Activated CD8-positive, alpha-beta memory T cell treated with anti-CD3 and anti-CD28 coated beads for 36 hours (primary cell): ENCODE measurements at regions not wholly inside any gene's neighbourhood (a gene's known extent, or its start where the extent isn't known, plus 50 kb on each side); places are given as distances from the start of the nearest gene placed in this dataset.
"Not testable (repeated sequence)": the region's sequence is repeated elsewhere in the genome, so short reads cannot be mapped to it uniquely, and the experiment has no call there.

ENCODE experiments used
- CTCF ChIA-PET: fragments of 350-600 bp; sonication (Branson Sonifier 250); formaldehyde crosslinking; loops from one replicate; lab custom pipeline; 2021; ENCODE audit warnings: antibody characterized with exemption; lab: Charles Lee
- POLR2A ChIA-PET: fragments of 350-600 bp; sonication (Branson Sonifier 250); formaldehyde crosslinking; loops from one replicate; lab custom pipeline; 2021; ENCODE audit warnings: antibody characterized with exemption; lab: Charles Lee

DNA sequence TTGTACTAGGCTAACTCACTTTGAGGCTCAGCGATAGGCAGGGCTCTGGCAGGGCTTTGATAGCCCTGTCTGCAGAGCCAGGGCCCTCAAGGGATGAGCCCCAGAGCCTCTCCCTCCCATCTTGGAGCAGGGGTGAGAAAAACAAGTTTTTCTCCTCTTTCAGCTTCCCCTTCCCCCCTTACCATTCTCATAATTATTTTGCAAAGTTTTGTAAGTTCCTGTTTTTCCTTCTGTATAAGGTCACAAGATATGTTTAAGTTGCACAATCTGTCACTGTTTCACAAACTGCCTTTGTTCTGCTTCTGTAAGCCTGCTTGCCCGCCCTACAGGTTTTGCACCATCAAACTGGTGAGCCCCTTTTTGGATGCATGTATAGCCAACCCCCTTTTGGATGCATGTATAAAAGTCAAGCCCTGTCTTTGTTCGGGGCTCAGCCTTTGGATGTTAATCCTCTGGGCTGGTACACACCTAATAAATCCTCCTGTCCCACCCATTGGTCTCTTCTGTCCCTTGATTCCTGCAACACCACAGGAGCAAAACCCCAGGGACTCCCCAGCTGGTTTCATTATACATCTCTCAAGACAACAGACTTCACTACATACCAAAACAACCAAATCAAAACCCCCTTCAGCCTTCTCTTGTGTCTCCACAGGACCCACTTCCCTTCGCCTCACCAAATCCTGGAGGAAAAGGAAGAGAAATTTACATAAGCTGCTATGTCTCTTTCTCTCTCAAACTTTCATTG is 52.5 kb upstream of the RESF1 start:
- POLR2A ChIA-PET: no interaction called here
- CTCF ChIA-PET: no interaction called here

DNA sequence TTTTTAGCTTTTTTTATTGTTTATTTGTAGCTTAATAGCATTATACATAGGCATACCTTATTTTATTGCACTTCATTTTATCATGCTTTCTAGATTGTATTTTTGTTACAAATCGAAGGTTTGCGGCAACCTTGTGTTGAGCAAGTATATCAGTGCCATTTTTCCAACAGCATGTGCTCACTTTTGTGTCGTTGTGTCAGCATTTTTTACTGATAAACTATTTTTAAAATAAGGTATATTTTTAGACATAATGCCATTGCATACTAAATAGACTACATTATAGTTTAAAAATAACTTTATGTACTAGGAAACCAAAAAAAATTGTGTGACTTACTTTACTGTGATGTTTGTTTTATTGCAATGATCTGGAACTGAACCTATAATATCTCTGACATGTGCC is 56.2 kb upstream of the RESF1 start:
- CTCF ChIA-PET: no interaction called here
- POLR2A ChIA-PET: no interaction called here

DNA sequence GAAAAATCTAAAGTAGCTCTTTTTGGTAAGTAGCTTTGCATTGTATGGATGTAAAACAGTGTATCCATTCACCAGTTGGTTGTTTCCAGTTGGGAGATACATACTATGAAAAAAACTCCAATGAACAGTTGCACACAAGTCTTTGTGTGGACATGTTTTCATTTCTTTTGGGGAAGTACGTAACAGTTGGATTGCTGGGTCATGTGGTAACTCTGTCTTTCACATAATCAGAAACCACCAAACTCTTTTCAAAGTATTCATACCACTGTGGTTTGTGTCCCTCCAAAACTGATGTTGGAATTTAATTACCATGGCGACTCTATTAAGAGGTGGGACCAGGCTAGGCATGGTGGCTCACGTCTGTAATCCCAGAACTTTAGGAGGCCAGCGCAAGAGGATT is 58.9 kb upstream of the RESF1 start:
- ChIA-PET POLR2A (no interaction called here), CTCF (no interaction called here)

DNA sequence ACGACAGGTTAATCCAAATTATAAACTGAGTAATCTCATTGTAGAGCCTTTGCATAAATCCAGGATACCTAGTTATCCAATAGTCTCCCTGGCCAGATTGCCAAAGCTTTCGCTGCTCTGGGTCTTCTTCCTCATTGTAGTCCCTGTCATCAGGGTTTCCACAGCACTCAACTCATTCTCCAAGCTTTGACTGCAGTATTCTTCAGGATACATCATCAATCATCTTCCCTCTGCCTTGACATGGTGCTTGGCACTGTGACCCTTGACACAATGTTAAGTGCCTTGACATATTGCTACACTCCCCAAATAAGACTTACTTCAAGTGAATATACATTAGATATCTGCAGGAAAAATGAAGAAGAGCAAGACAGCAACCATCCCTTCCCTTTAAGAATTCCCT is 60.1 kb upstream of the RESF1 start:
- ChIA-PET POLR2A (no interaction called here), CTCF (no interaction called here)

DNA sequence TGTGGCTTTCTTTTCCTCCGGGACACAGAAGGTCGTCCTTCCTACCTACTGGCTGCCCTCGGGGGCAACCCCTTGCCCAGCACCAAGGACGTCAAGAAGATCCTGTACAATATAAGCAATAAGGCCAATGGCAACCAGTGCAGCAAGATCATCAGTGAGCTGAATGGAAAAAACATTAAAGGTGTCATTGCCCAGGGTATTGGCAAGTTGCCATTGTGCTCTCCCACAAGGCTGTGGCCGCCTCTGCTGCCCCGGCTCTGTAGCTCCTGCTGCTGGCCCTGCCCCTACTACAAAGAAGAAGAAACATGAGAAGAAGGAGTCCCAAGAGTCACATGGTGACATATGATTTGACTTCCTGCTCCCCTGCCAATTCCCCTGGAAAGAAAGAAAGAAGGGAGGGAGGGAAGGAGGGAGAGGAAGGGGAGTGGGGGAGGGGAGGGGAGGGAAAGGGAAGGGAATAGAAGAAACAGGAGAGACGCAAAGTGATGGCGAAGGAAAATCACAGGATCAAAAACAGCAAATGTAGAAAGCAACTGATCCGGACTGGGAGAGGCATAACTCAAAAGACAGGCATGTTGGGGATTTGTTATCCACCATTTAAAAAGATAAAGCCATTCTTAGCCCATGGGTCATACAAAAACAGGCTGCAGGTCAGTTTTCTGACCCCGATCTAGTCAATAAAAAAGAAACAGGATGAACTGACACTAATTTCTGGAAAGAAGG is 61.3 kb upstream of the RESF1 start:
- CTCF ChIA-PET: no interaction called here
- POLR2A ChIA-PET: no interaction called here

DNA sequence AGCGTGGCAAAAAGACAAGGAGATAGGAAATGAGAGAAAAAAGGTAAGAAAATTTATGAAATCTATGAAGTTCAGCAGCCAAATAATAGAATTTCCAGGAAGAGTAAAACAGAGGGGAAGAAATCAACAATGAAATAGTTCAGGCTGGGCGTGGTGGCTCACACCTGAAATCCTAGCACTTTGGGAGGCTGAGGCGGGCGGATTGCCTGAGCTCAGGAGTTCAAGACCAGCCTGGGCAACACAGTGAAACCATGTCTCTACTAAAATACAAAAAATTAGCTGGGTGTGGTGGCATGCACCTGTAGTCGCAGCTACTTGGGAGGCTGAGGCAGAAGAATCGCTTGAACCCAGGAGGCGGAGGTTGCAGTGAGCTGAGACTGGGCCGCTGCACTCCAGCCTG is 62.1 kb upstream of the RESF1 start:
- CTCF ChIA-PET: not testable (repeated sequence)
- POLR2A ChIA-PET: interaction anchor here (0.7 to 1.8 kb wide), 4 partner anchors 21 to 93 kb away, joined by 3 to 11 read pairs (median 6); no protein-coding TSS in a partner anchor

DNA sequence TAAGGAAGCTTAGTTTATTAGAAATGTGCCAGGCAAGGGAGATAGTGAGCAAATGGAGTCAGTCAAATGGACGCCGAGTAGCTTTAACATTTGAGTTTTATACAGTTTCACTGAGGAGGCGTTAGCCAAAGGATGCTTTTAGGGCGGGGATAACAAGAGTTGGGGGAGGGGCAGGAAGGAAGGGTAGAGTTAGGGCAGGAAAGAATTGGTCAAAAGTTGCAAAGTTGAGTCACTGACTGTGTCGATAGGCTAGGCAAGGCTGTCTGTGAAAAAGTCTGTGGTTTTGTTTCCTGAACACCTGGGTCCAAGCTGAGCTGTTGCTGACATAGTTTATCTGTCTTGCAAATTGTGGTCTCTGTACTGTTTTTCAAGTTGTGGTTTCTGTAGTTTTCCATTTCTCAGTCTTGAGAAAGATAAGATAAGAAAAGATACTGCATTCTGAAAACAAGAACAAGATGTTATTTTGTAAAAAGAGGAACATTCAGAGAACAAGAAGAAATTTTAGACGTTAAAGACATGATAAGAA is 62.6 kb upstream of the RESF1 start:
- POLR2A ChIA-PET: interaction anchor here (0.7 to 1.8 kb wide), 4 partner anchors 21 to 92 kb away, joined by 3 to 11 read pairs (median 6); no protein-coding TSS in a partner anchor
- CTCF ChIA-PET: interaction anchor here (0.7 to 1.2 kb wide), 3 partner anchors 21 to 93 kb away, joined by 3 read pairs; no protein-coding TSS in a partner anchor

DNA sequence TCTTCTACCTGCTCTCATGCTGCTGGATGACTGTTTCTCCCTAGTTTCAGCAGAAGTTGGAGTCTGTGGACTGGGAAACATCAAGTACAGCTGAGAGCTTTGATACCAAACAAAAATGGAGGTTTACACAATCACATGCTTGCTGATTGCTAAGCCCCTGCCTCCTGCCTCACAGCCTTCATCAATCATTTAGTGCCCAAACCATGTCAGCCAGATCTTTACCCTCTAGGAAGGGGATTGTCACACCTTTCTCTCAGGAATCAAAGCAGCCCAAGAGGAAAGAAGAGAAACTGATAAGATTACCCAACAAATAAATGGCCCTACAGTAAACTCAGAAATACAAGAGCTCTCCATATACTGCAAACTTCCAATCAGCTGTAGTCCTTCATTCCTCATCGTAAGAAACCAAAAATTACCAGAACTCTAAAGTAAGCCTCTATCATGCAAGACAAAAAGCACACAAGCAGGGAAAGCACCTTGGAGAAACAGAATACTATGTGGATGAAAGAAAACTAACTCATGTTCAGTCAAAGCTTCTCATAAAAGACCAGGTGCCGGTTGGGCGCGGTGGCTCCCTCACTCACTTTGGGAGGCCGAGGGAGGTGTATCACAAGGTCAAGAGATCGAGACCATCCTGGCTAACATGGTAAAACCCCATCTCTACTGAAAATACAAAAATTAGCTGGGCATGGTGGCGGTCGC is 63.6 kb upstream of the RESF1 start:
- ChIA-PET POLR2A (interaction anchor here (1.1 to 1.8 kb wide), 3 partner anchors 21 to 91 kb away, joined by 3 to 11 read pairs (median 5); no protein-coding TSS in a partner anchor), CTCF (interaction anchor here (0.7 to 1.2 kb wide), 3 partner anchors 20 to 92 kb away, joined by 3 read pairs; no protein-coding TSS in a partner anchor)

DNA sequence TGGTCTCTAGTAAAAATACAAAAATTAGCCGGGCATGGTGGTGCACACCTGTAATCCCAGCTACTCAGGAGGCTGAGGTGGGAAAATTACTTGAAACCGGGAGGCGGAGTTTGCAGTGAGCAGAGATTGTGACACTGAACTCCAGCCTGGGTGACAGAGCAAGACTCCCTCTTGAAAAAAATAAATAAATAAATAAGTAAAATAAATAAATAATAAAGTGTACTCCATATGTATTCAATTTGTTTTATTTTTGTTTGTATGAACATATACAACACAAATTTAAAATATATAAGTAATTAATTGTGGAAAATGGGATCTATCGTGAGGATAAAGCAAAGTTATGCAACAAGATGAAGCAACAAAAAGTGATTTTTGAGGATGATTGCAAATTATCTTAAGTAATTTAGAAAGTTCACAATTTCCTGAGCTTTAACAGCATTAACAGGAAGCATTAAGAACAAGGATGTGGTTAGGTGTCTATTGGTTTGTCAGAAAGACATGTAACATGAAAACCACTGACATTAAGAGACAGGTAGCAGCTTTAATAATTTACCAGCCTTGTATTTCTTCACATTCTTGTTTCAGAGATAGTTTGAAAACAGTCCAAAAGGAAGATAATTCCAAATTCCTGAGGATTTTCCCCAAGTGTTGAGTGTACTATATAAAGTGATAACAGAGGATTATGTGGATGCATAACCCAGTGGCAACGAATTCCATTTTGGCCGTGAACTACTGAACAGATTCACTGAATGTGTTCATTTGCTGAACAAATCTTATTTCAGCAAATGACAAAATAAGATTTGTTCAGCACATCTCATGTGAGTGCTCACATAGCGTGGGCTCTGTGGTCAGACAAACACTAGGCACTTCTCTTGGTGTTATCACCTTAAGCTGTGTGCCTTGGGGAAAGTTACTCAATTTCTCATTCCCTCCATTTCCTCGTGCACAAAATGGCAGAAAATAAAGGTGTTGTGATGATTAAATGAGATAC is 68.6 kb upstream of the RESF1 start:
- ChIA-PET POLR2A (interaction anchor here (0.8 kb wide), 1 partner anchor 69 kb away, joined by 3 read pairs; no protein-coding TSS in a partner anchor), CTCF (interaction anchor here (0.7 kb wide), 1 partner anchor 92 kb away, joined by 4 read pairs; no protein-coding TSS in a partner anchor)

DNA sequence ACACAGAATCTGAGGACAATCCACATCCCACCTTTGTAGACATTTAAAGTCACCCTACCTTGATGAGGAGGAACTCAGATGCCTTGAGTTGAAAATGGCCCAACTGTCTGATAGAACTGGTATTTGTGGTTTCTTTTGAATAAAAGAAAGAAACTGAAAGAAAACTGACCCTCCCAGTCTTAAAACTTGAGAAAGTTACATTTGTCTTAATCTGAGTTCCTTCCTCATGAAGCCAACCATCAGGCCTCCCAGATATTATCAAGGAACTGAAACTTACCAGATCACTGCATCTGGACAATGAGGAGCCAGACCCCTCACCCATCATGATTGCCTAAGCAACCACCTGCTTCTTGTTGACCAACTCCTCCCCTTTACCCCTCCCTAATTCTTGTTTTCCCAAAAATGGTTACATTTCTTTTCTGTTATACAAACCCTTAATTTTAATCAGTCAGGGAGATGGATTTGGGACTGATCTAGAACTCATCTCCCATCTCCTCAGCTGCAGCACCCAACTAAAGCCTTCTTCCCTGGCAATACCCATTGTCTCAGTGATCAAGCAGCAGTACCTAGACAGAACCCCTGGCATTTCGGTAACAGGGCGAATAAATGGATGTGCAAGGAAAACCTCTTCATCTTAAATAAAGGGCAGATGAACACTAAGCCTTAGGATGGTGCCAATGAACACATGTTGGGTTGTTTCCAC is 72.0 kb upstream of the RESF1 start:
- ChIA-PET CTCF (no interaction called here), POLR2A (no interaction called here)

DNA sequence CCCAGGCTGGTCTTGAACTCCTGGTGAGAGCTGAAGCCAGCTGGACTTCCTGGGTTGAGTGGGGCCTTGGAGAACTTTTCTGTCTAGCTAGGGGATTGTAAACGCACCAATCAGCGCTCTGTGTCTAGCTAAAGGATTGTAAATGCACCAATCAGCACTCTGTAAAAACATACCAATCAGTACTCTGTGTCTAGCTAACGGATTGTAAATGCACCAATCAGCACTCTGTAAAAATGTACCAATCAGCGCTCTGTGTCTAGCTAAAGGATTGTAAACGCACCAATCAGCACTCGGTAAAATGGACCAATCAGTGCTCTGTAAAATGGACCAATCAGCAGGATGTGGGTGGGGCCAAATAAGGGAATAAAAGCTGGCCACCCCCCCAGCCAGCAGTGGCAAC is 76.5 kb upstream of the RESF1 start:
- POLR2A ChIA-PET, CTCF ChIA-PET: not testable (repeated sequence)

DNA sequence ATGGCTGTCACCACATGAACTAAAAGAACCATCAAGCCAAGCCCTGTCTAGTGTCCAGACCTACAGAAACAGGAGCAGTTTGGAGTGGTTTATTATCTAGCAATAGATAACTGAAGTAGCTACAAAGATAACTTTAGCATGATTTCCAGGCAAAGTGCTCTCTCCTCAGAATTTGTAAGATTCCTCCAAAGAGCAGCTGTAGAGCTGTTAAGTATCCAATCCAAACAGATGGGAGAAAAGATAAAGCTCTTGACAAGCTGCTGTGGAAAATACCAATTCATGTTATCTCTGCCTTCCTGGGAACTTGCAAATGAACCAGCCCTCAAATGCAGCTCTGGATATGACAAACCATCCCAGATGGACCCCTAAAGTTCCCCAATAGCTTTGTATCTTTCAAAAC is 78.9 kb upstream of the RESF1 start:
- POLR2A ChIA-PET: no interaction called here
- CTCF ChIA-PET: no interaction called here

DNA sequence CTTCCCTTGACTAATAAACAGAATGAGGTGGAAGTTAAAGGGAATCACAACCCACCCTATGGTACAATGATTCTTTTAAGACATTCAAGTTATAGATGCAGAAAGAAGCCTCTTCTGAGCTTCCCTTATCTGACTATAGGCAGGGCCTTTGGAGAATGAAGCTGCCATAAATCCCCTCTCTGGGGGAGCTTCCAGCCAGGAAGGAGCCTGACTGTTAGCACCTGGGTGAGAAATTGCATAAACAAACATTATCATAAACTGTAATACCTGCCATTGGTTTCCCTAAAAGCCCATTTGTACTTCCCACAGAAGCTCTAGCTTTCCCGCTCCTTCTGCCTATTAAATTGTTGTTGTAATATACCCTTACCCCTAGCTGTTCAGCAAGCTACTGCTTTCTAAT is 81.3 kb upstream of the RESF1 start:
- POLR2A ChIA-PET: interaction anchor here (0.6 kb wide), 1 partner anchor 102 kb away, joined by 5 read pairs; no protein-coding TSS in a partner anchor
- CTCF ChIA-PET: no interaction called here

DNA sequence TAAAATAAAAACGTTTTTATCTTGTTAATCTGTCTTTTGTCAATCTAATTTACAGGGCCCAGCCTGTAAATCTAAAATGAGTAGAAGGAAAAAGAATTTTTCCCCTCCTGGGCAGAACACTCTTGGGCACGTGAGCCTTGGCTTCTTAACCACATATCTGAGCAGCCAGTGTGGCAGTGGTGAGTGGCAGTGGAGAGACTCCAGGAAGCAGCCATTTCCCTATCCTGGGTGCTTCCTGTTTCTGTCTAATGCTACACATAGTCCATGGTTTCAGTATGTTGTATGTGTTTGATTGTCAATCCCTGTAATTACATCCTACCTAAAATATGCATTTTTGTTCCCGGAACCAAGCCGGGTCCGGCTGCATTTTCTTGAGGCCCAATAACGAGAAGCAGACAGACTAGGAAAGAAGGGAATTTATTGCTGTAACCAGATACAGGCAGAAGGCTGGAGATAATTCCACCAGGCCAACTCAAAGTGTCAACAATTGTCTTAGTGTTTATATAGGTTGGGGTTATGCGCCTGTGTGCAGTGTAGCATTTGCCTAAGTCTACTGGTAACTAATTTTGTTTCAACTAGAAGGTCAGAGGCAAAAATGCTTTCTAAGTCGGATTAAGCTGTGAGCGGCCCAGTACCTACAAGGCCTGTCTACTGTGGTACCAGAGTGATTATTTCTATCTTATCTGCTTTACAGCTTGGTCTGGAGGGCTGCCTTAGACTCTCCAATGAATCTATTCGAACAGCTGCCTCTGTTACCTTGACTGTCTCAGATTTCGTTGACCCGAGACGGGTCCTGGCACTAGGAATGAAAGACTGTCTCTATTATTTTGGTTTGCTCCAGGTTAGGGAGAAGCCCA is 82.4 kb upstream of the RESF1 start:
- ChIA-PET CTCF (no interaction called here), POLR2A (no interaction called here)

DNA sequence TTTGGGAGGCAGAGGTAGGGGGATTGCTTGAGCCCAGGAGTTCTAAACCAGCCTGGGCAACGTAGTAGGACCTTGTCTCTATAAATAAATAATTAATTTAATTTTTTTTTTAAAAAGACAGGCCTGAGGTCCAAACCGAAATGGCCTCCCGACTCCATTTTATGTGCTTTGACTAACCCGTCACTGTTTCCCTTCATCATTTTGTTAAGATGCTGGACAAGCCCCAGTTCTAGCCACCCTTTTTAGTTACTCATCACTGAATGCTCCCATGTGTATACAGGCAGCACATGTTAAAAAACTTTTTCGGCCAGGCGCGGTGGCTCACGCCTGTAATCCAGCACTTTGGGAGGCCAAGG is 83.6 kb upstream of the RESF1 start:
- POLR2A ChIA-PET: interaction anchor here (0.7 to 1.4 kb wide), 2 partner anchors 21 to 147 kb away, joined by 3 to 5 read pairs; no protein-coding TSS in a partner anchor
- CTCF ChIA-PET: interaction anchor here (0.8 kb wide), 1 partner anchor 20 kb away, joined by 3 read pairs; no protein-coding TSS in a partner anchor

DNA sequence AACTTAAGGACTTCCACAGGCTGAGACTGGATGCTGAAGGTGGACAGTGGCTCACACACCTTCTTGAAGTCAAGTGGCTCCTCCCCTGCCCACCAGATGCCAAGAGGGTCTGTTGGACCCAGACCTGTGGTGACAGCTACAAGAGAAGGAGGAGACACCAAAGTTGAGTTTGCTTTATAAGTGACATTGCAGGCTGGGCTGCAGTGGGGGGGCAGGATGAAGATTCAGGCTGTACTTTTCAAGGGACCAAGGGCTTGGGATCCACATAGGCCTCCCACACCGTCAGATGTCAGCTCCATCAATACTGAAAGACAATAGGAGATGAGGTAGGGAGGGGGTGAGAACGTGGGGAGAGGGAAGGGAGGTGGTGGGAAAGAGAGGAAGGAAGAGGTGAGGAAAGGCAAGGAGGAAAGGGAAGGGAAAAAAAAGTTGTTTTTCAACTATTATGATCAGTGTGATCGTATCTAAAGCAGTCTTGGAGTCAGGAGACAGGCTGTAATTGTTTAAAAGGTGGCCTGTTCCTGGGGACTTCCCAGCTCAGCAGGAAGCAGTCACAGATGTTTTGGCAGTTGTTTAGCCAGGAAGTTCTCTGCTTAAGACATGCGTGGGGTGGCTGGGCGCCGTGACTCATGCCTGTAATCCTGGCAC is 84.1 kb upstream of the RESF1 start:
- ChIA-PET POLR2A (interaction anchor here (0.6 to 1.4 kb wide), 3 partner anchors 10 to 148 kb away, joined by 3 to 5 read pairs (median 3); no protein-coding TSS in a partner anchor), CTCF (interaction anchor here (0.7 to 0.8 kb wide), 2 partner anchors 21 to 66 kb away, joined by 3 to 5 read pairs; no protein-coding TSS in a partner anchor)
